Muscle layer of colon (tissue), 2 donors: ENCODE measurements at regions not wholly inside any gene's neighbourhood (a gene's known extent, or its start where the extent isn't known, plus 50 kb on each side); places are given as distances from the start of the nearest gene placed in this dataset.

Source experiments
- H3K27ac ChIP-seq: one replicate; pipeline ENCODE4 v1.7.0; 2013; ENCODE audit warnings: low read depth, mild to moderate bottlenecking, low read length, moderate library complexity
- H3K27me3 ChIP-seq, 2 donors: one replicate each; pipeline ENCODE4 v1.7.0; 2013; ENCODE audit warnings: low read length in 2 of 2, mild to moderate bottlenecking in 2 of 2; ENCODE audit not compliant: insufficient read depth in 2 of 2, control insufficient read depth in 1 of 2
- H3K36me3 ChIP-seq: one replicate; pipeline ENCODE4 v1.7.0; 2013; ENCODE audit warnings: mild to moderate bottlenecking, low read length; ENCODE audit not compliant: insufficient read depth
- H3K4me1 ChIP-seq: one replicate; pipeline ENCODE4 v1.7.0; 2013; ENCODE audit warnings: mild to moderate bottlenecking, low read length; ENCODE audit not compliant: insufficient read depth
- H3K4me3 ChIP-seq, 2 donors: one replicate each; pipeline ENCODE4 v1.7.0; 2013; ENCODE audit warnings: low read length in 2 of 2, low read depth in 1 of 2, mild to moderate bottlenecking in 1 of 2, moderate library complexity in 1 of 2
- H3K9ac ChIP-seq: one replicate; pipeline ENCODE4 v1.7.0; 2013; ENCODE audit warnings: low read length
- H3K9me3 ChIP-seq: one replicate; pipeline ENCODE4 v1.7.0; 2013; ENCODE audit warnings: mild to moderate bottlenecking, low read length
- donor health status: abdominal sarcoma.
- donor health status: Adenocarcinoma of cecum.

DNA sequence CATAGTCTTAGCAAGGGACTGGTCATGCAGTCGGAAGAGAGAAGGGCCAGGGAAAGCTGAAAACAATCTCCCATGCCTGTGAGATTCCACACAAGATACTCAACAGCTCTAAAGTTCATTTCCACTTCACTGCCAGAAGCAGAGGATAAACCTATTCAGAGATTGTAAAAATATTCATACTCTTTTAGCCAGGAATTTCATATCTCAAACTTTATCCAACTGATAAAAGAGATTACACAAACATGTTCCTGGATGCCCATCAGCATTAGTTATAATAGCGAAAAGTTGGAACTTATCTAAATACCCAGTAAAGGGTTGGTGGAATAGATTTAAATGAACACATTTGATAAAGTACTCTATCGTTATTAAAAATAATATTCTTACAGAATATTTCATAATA, 75.2 kb upstream of the ARHGEF3 start:
- Histone ChIP-seq H3K4me1 (peaks cover 26% of the 10 kb centered on the region), H3K9me3 (no peaks in the 10 kb centered on the region), H3K4me3 (no peak overlapping the region), H3K27me3 (no peaks in the 10 kb centered on the region), H3K27ac (no peak overlapping the region), H3K36me3 (no peaks in the 10 kb centered on the region), H3K9ac (no peak overlapping the region)

DNA sequence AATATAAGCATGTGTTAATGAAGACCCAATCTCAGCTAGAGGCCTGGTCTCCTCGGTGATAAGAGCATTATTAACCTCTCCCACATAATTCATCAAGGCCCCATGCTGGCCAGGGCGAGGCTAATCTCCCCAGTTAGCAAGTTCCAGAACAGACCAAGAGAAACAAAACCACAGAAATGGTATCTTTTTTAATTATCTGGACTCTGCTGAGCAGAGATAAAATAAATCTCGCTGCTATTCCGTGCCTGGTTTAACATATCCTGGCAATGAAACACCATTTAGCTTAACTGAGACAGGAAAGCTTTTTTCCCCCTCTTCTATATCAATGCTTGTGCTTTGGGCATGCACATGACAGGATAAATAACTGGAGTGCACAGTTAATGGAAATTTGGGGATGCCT, 72.5 kb upstream of the ARHGEF3 start:
- H3K27ac ChIP-seq: no peak overlapping the region
- no peak overlapping the region for H3K4me3 ChIP-seq
- no peak overlapping the region for H3K9ac ChIP-seq
- H3K4me1 ChIP-seq: peaks cover 26% of the 10 kb centered on the region
- no peaks in the 10 kb centered on the region for H3K9me3 ChIP-seq
- H3K36me3 ChIP-seq: no peaks in the 10 kb centered on the region
- H3K27me3 ChIP-seq: no peaks in the 10 kb centered on the region

DNA sequence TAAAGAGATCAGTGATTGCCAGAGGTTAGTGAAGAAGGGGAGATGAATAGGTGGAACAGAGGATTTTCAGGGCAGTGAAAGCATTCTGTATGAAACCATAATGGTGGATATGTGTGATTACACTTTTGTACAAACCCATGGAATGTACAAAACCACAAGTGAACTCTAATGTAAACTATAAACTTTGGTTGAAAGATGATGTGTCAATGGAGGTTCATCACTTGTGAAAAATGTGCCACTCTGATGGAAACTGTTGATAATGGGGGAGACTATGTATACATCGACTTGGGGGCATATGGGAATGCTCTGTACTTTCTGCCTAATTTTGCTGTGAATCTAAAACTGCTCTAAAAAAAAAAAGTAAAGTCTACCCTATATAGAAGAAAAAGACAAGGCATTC, 68.7 kb upstream of the ARHGEF3 start:
- peaks cover 12% of the 10 kb centered on the region for H3K4me1 ChIP-seq
- H3K36me3 ChIP-seq: no peaks in the 10 kb centered on the region
- H3K27me3 ChIP-seq: no peaks in the 10 kb centered on the region
- H3K9me3 ChIP-seq: no peaks in the 10 kb centered on the region
- no peak overlapping the region for H3K27ac ChIP-seq
- H3K9ac ChIP-seq: no peak overlapping the region
- H3K4me3 ChIP-seq: no peak overlapping the region

DNA sequence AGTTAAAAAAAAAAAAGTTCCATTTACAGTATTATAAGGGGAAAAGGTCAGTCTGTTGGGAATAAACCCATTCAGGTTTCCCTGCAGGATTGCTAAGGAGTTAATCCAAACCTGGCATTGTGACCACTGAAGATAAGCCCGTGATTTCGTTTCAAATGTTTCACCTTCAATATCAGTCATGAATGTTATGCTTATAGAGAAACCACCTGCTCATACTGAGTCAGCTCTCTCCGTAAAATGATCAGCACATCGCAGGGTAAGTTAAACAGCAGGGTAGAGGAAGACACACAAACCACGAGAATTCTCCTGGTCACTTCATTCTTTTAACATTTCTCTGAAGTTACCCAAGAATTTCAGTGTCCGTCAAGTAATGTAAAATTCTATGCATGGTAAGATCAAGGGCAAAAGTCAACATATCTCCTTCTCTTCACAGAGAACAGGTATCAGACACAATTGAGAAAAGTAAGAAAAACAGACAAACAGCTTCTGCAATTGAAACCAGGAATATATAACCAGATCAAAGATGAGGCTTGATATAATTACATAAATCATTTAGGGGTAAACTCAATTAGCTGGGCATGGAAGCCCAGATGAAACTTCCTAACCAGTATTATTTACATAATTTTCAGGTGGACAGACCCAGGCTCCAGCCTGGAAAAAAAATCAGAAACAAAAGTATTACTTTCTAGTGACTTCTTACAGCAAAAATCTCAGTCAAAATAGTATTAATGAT, 67.6 kb upstream of the ARHGEF3 start:
- Histone ChIP-seq H3K4me3 (no peak overlapping the region), H3K9me3 (no peaks in the 10 kb centered on the region), H3K4me1 (peaks cover 8% of the 10 kb centered on the region), H3K27ac (no peak overlapping the region), H3K27me3 (no peaks in the 10 kb centered on the region), H3K9ac (no peak overlapping the region), H3K36me3 (no peaks in the 10 kb centered on the region)

DNA sequence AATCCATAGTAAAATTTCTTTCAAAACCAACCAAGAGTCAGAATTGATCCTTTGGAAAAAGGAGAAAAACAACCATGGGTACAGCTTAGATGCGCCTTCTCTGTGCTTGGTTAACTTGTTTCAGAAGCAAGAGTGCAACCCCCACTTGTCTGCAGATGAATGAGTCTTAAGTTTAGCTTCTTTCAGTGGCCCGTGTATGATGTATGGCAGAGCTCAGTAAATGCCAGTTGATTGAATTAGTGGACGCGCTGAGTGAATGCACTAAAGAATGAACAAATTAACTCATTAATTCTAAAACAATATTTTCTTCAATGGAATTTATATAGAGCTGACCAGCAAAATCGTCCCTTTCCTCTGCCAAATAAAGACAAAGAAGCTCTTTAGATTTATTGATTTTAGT, 67.0 kb upstream of the ARHGEF3 start:
- H3K27me3 ChIP-seq: no peaks in the 10 kb centered on the region
- no peaks in the 10 kb centered on the region for H3K36me3 ChIP-seq
- H3K9ac ChIP-seq: no peak overlapping the region
- H3K4me1 ChIP-seq: peaks cover 1% of the 10 kb centered on the region
- H3K4me3 ChIP-seq: no peak overlapping the region
- no peaks in the 10 kb centered on the region for H3K9me3 ChIP-seq
- no peak overlapping the region for H3K27ac ChIP-seq

DNA sequence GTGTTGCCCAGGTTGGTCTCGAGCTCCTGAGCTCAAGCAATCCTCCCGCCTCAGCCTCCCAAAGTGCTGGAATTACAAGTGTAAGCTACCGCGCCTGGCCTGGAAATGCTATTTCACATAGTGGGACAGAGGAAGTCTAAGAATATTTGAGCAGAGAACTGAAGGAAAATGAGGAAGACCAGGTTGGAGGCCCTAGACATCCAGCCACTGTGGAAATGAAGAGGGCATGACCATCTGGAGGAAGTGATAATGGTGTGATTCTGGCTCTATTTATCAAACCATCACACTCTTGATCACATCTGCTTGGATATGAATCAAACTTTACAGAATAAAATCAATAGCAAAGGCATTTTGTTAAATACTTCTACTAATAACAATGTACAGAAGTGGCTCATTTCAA, 65.9 kb upstream of the ARHGEF3 start:
- no peaks in the 10 kb centered on the region for H3K9me3 ChIP-seq
- no peak overlapping the region for H3K9ac ChIP-seq
- no peaks in the 10 kb centered on the region for H3K27me3 ChIP-seq
- no peaks in the 10 kb centered on the region for H3K36me3 ChIP-seq
- H3K4me1 ChIP-seq: no peaks in the 10 kb centered on the region
- H3K4me3 ChIP-seq: no peak overlapping the region
- no peak overlapping the region for H3K27ac ChIP-seq

DNA sequence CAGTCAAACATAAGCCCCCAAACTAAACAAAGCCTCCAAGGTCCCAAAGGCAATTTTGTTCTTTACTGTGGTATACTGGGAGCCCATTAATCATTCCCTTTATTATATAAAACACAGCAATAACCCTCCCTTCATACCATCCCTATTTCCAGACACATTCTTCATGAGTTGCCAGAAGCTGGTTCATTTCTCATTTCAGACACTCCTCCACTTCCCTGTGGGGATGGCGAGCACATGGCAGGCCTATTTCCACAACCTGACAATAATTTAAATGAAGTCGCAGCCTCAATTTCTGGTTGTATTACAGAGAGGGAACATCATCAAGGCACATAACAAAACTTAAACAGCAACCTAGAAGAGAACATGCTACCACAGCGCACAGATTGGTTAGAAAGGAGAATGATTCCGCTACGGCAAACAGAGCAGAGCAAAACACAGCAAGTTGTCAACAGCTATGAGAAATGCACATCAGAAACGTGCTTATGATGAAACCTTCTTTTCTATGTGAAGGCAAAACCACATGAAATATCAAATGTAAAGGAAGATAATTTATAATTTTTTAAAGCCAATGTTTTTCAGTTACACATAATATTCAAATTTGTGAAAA, 63.3 kb upstream of the ARHGEF3 start:
- Histone ChIP-seq H3K36me3 (no peaks in the 10 kb centered on the region), H3K4me3 (no peak overlapping the region), H3K9ac (no peak overlapping the region), H3K9me3 (no peaks in the 10 kb centered on the region), H3K4me1 (no peaks in the 10 kb centered on the region), H3K27me3 (no peaks in the 10 kb centered on the region), H3K27ac (no peak overlapping the region)

DNA sequence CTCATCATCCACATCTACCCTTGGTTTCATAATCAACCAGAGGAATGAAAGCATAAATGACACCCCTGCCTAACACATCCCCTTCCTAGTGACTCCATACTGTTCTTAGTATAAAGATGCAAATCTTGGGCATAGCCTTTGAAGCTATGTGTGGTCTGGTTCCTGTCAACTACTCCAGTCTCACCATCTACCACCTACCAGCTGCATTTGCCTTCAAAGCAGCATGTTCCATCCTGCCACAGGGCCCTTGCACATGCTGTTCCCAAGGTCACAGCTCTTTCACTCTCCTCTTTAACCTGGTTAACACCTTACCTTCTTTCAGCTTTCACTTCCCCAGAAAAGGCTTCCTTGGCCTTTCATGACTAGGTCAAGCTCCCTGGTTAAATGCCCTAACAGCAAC, 62.3 kb upstream of the ARHGEF3 start:
- Histone ChIP-seq H3K4me3 (no peak overlapping the region), H3K4me1 (no peaks in the 10 kb centered on the region), H3K27ac (no peak overlapping the region), H3K27me3 (no peaks in the 10 kb centered on the region), H3K9me3 (no peaks in the 10 kb centered on the region), H3K36me3 (no peaks in the 10 kb centered on the region), H3K9ac (no peak overlapping the region)

DNA sequence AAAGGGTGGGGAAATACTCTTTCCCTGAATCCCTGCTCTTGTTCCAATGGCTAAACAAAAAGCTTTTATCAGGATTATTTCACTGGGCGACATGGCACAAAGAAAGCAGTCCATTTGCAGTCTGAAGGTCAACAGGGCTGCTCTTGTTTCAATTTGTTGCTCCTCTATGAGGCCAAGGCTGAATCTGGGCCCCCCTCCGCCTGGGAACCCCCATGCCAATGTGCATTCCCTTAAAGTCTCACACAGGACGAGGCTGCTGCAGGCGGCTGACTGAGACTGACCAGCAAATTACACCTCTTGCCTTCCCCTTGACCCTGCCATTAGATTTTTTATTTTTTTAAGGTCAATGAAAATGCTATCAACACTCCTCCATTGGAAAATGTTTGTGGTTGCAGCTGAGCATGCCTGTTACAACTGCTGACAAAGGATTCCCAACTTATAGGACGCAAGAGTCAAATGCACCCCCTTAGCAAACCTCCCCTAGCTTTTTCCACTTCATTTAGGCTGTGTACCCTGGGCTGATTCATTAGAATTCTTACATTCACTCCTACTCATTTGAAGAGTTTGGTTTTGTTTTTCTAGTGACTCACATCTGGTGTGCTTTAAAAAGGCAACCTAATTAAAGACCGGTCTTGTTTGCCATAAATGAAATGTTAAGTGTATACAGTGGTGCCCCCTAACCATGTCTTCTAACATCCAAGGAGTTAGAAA, 60.8 kb upstream of the ARHGEF3 start:
- Histone ChIP-seq H3K9ac (no peak overlapping the region), H3K4me1 (no peaks in the 10 kb centered on the region), H3K4me3 (no peak overlapping the region), H3K27me3 (no peaks in the 10 kb centered on the region), H3K9me3 (no peaks in the 10 kb centered on the region), H3K36me3 (no peaks in the 10 kb centered on the region), H3K27ac (no peak overlapping the region)

DNA sequence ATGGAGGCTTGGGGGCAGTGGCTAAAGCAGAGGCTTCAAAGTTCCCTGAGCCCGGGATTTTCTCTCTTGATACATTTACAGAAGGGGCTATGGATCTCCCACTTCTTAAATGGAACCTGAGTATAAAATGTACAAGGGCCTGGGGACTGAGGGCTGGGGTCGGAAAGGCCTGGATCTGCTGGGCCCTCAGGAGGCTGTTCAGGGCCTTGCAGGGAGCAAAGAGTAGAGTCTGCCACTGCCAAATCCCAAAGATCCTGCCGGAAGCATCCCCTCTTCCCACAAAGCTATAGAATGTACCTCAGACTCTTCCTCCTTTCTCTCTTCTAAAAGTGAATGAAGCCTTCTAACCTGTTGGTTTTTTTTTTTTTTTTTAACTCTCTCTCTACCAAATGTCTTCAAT, 59.8 kb upstream of the ARHGEF3 start:
- Histone ChIP-seq H3K4me3 (no peak overlapping the region), H3K9ac (no peak overlapping the region), H3K4me1 (peaks cover 7% of the 10 kb centered on the region), H3K9me3 (no peaks in the 10 kb centered on the region), H3K36me3 (no peaks in the 10 kb centered on the region), H3K27ac (no peak overlapping the region), H3K27me3 (no peaks in the 10 kb centered on the region)

DNA sequence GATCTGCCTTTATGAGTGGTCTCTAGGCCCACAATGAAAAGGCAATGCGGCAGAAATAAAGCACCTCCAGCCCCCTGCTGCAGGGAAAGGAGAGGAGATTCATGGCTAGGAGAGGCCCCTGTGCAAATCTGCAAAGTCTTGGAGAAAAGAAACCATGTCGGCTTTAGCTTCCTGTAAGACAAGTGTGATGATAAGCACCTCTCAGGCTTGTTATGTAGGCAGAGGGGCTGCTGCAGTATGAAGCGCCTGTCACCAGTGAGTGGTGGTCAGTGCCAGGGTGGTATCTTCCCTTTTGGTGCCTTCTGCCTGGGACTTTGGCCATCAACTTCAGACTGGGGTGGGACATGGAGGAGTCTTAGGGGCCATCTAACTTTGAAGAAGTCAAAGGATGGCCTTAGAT, 59.2 kb upstream of the ARHGEF3 start:
- no peak overlapping the region for H3K4me3 ChIP-seq
- no peaks in the 10 kb centered on the region for H3K27me3 ChIP-seq
- H3K9me3 ChIP-seq: no peaks in the 10 kb centered on the region
- H3K36me3 ChIP-seq: no peaks in the 10 kb centered on the region
- no peak overlapping the region for H3K9ac ChIP-seq
- no peak overlapping the region for H3K27ac ChIP-seq
- peaks cover 12% of the 10 kb centered on the region for H3K4me1 ChIP-seq
